Calu3 (cell line): ENCODE measurements at regions not wholly inside any gene's neighbourhood (a gene's known extent, or its start where the extent isn't known, plus 50 kb on each side); places are given as distances from the start of the nearest gene placed in this dataset.
A peak's percentile ranks its signal among the peaks of the same experiment; 100 is the strongest.

Experiments used
- BruUV-seq: library from RNA; stranded (reverse); fragments of 400-500 nt; replicated peaks from 2 replicates; lab custom pipeline; 2021; lab: Mats Ljungman, UMichigan
- CTCF ChIA-PET: fragments of 300-600 bp; sonication (Branson Sonifier 250); formaldehyde crosslinking; loops from one replicate; lab custom pipeline; 2022; ENCODE audit warnings: antibody characterized with exemption; lab: Charles Lee
- DNase-seq: peaks from one replicate; pipeline ENCODE4 v3.0.0; 2022
- H3K27ac Mint-ChIP-seq: one replicate; pipeline ENCODE4 v1.8.0; 2022; ENCODE audit warnings: mixed read lengths; ENCODE audit not compliant: unreplicated experiment
- H3K27me3 Mint-ChIP-seq: one replicate; pipeline ENCODE4 v1.8.0; 2022; ENCODE audit warnings: mixed read lengths; ENCODE audit not compliant: unreplicated experiment
- H3K36me3 Mint-ChIP-seq: one replicate; pipeline ENCODE4 v1.8.0; 2022; ENCODE audit warnings: mild to moderate bottlenecking, moderate library complexity, mixed read lengths; ENCODE audit not compliant: insufficient read depth, unreplicated experiment
- H3K4me1 Mint-ChIP-seq: one replicate; pipeline ENCODE4 v1.8.0; 2022; ENCODE audit warnings: mild to moderate bottlenecking, low read depth, mixed read lengths; ENCODE audit not compliant: unreplicated experiment
- H3K4me3 Mint-ChIP-seq: one replicate; pipeline ENCODE4 v1.8.0; 2022; ENCODE audit warnings: mild to moderate bottlenecking, low read depth, moderate library complexity, mixed read lengths; ENCODE audit not compliant: unreplicated experiment
- H3K9me3 Mint-ChIP-seq: one replicate; pipeline ENCODE4 v1.8.0; 2022; ENCODE audit warnings: low read depth, mixed read lengths; ENCODE audit not compliant: unreplicated experiment
- intact Hi-C: fragments of 100-400 bp; cut with micrococcal nuclease; formaldehyde crosslinking; loops from one replicate; pipeline ENCODE4 v1.10.0; 2022; ENCODE audit not compliant: unreplicated experiment
- TF ChIP-seq, protein P1 (sequence below): fragments of 200-600 bp; IDR thresholded peaks from one replicate; pipeline ENCODE4 v1.8.0; 2022; ENCODE audit warnings: antibody characterized with exemption; ENCODE audit not compliant: unreplicated experiment

DNA sequence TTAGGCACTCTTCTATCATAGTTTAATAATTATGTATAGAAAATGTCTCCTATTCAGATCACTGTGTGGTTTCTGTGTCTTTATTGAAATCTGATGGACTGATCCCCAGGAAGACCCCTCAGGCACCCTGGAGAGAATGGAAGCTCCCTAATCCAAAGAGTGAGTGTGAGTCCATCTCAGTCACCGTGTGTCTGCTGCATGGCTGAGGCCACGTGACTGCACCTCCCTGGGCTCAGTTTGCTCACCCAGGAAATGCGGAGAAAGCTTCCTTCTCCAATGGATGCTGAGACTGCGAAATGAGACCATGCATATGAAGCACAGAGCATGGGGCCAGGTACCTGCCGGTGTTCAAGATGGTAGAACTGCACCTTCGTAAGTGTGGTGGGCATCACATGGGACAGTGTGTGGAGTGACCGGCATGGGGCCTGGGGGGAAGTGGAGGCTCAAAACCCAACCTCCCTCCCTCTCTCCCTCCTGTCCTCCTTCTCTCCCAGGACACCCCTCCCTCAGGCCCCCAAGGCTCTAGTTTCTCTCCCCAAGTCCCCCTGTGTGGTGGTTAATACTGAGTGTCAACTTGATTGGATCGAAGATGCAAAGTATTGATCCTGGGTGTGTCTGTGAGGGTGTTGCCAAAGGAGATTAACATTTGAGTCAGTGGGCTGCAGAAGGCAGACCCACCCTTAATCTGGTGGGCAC lies 557.5 kb downstream of the PTPRU start:
- CTCF ChIA-PET = interaction anchor here (0.5 to 1.2 kb wide), 9 partner anchors 46 to 1825 kb away, joined by 3 to 21 read pairs (median 4); no protein-coding TSS in a partner anchor
- peak overlapping the region; percentile 56 for H3K27ac Mint-ChIP-seq
- intact Hi-C loops = loop anchor here (2.0 to 10.0 kb wide), 3 partner anchors 111 to 317 kb away; no protein-coding TSS in a partner anchor
- TF ChIP-seq, protein P1, sequence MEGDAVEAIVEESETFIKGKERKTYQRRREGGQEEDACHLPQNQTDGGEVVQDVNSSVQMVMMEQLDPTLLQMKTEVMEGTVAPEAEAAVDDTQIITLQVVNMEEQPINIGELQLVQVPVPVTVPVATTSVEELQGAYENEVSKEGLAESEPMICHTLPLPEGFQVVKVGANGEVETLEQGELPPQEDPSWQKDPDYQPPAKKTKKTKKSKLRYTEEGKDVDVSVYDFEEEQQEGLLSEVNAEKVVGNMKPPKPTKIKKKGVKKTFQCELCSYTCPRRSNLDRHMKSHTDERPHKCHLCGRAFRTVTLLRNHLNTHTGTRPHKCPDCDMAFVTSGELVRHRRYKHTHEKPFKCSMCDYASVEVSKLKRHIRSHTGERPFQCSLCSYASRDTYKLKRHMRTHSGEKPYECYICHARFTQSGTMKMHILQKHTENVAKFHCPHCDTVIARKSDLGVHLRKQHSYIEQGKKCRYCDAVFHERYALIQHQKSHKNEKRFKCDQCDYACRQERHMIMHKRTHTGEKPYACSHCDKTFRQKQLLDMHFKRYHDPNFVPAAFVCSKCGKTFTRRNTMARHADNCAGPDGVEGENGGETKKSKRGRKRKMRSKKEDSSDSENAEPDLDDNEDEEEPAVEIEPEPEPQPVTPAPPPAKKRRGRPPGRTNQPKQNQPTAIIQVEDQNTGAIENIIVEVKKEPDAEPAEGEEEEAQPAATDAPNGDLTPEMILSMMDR = no peak
- H3K9me3 Mint-ChIP-seq = peaks cover 6% of the 10 kb centered on the region
- H3K36me3 Mint-ChIP-seq = no peaks in the 10 kb centered on the region
- no peak for DNase-seq
- BruUV-seq = no TSS peak
- H3K4me1 Mint-ChIP-seq = peaks cover 9% of the 10 kb centered on the region
- H3K4me3 Mint-ChIP-seq = no peak overlapping the region
- H3K27me3 Mint-ChIP-seq = peaks cover 50% of the 10 kb centered on the region

DNA sequence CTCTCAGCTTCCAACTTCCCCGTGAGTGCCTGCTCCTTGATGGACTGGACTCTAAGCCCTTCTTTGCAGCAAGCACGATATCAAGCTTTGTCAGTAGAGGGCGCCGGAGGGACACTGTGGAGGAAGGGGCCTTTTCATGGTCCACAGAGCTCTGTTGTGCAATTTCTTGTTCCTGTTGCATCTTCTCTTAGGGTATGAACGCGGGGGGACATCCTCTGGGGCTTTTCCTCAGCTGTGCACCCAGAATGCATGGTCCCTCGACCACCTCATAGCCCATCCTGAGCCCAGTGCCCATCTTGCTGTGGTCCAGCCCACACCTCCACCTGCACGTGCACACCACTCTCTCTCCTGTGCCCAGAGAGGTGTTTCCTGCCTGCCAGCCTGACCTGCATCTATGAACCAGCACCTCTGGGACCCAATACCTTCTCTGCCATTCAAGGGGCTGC lies 556.8 kb downstream of the PTPRU start:
- peak; percentile 89 for DNase-seq
- H3K4me3 Mint-ChIP-seq = no peak overlapping the region
- peaks cover 3% of the 10 kb centered on the region for H3K9me3 Mint-ChIP-seq
- intact Hi-C loops = loop anchor here (2.0 to 10.0 kb wide), 3 partner anchors 112 to 318 kb away; no protein-coding TSS in a partner anchor
- TF ChIP-seq, protein P1 = peak; percentile 85
- CTCF ChIA-PET = interaction anchor here (0.5 to 1.2 kb wide), 12 partner anchors 46 to 915 kb away, joined by 3 to 21 read pairs (median 4); no protein-coding TSS in a partner anchor
- peaks cover 9% of the 10 kb centered on the region for H3K4me1 Mint-ChIP-seq
- no TSS peak for BruUV-seq
- H3K36me3 Mint-ChIP-seq = no peaks in the 10 kb centered on the region
- H3K27ac Mint-ChIP-seq = peak overlapping the region; percentile 56
- H3K27me3 Mint-ChIP-seq = peaks cover 56% of the 10 kb centered on the region

DNA sequence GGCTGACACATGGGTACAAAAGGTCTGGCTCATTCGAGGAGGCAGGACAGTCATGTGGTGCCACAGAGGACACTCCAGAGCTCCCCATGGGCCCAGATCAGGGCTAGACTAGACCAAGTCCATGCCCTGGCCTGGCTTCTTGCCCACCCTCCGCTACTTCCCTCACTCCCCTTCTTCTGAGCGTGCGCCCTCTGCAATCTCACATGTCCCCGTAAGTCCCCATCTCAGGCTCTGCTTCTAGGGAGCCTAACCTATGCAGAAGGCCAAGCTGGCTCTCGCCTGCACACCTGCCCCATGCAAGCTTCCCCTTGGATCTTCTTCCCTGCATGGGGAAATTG lies 553.6 kb downstream of the PTPRU start:
- no TSS peak for BruUV-seq
- Mint-ChIP-seq H3K27ac (no peak overlapping the region), H3K4me3 (no peak overlapping the region), H3K27me3 (peaks cover 74% of the 10 kb centered on the region), H3K4me1 (peaks cover 9% of the 10 kb centered on the region), H3K36me3 (no peaks in the 10 kb centered on the region), H3K9me3 (peaks cover 2% of the 10 kb centered on the region)
- CTCF ChIA-PET = interaction anchor here (2.1 kb wide), 1 partner anchor 322 kb away, joined by 6 read pairs; no protein-coding TSS in a partner anchor
- no peak for DNase-seq
- TF ChIP-seq, protein P1 = no peak
- intact Hi-C loops = loop anchor here (10.0 kb wide), 1 partner anchor 115 kb away; no protein-coding TSS in a partner anchor

DNA sequence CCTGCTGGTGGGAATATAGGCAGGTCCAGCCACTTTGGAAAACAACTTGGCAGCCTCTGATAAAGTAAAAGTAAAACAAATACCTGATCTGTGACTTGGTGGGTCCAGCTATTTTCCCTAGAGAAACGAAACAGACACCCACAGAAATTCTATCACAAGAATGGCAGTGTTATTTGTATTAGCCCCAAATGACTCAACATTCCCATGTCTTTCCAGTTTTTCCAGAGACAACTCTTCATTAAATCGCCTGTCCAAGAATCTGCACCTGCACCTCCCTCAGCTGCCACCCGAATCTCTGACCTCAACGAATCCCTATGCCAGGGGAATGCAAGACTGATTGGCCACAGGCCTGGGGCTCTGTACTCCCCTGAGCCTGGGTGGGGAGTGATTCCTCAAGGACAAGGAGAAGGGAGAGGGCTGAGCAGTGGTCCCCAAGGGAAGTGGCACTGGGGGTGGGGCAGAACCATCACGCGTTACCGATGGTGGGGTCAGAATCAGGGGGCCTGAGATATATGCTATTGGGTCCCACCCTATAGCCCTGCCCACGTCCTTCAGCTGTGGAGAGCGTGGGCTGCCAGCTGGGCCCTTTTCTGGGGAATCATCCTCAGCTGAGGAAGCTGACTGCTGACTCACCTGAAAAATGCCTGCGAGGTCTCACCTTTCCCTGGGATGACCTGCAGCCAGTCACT lies 553.0 kb downstream of the PTPRU start:
- Mint-ChIP-seq H3K27ac (no peak overlapping the region), H3K4me3 (no peak overlapping the region), H3K27me3 (peaks cover 74% of the 10 kb centered on the region), H3K4me1 (peaks cover 9% of the 10 kb centered on the region), H3K9me3 (no peaks in the 10 kb centered on the region), H3K36me3 (no peaks in the 10 kb centered on the region)
- CTCF ChIA-PET = no interaction called here
- TF ChIP-seq, protein P1 = no peak
- no peak for DNase-seq
- intact Hi-C loops = no loop called here
- BruUV-seq = no TSS peak
